GM18519 (cell line): ENCODE measurements at regions not wholly inside any gene's neighbourhood (a gene's known extent, or its start where the extent isn't known, plus 50 kb on each side); places are given as distances from the start of the nearest gene placed in this dataset.

Experiments used
- ATAC-seq: cut with Tn5 transposase; IDR thresholded peaks from one replicate; pipeline ENCODE4 v1.9.1; 2021; ENCODE audit warnings: mild to moderate bottlenecking, moderate library complexity; ENCODE audit not compliant: unreplicated experiment, low FRiP score

- ATAC-seq = no peak
Observed at GRCh38 chr7:22962775-22963350, 51.1 kb downstream of the HYCC1 start.

- ATAC-seq = no peak
Observed at GRCh38 chr7:22958742-22959141, 55.2 kb downstream of the HYCC1 start.

GRCh38 chr7:22954251-22954650, 59.7 kb downstream of the HYCC1 start:
- no peak for ATAC-seq

GRCh38 chr7:22952306-22953015, 61.5 kb downstream of the HYCC1 start:
- ATAC-seq = no peak

GRCh38 chr7:22949944-22950343, 64.0 kb downstream of the HYCC1 start:
- ATAC-seq = no peak

- no peak for ATAC-seq
Observed at GRCh38 chr7:22949221-22949620, 64.7 kb downstream of the HYCC1 start.

- ATAC-seq = no peak
Observed at GRCh38 chr7:22948770-22949169, 65.2 kb downstream of the HYCC1 start.

- ATAC-seq = no peak
Observed at GRCh38 chr7:22945584-22945983, 68.3 kb downstream of the HYCC1 start.

- ATAC-seq = no peak
Observed at GRCh38 chr7:22944510-22944909, 69.4 kb downstream of the HYCC1 start.

- no peak for ATAC-seq
Observed at GRCh38 chr7:22944022-22944421, 69.9 kb downstream of the HYCC1 start.

- no peak for ATAC-seq
Observed at GRCh38 chr7:22942191-22942590, 71.7 kb downstream of the HYCC1 start.

- no peak for ATAC-seq
Observed at GRCh38 chr7:22939842-22940241, 74.1 kb downstream of the HYCC1 start.

- no peak for ATAC-seq
Observed at GRCh38 chr7:22937946-22938345, 76.0 kb downstream of the HYCC1 start.

- ATAC-seq = no peak
Observed at GRCh38 chr7:22936246-22936645, 77.7 kb downstream of the HYCC1 start.

- no peak for ATAC-seq
Observed at GRCh38 chr7:22935269-22935668, 78.7 kb downstream of the HYCC1 start.

GRCh38 chr7:22934473-22935065, 79.4 kb downstream of the HYCC1 start:
- no peak for ATAC-seq

GRCh38 chr7:22934023-22934422, 79.9 kb downstream of the HYCC1 start:
- ATAC-seq = no peak

- no peak for ATAC-seq
Observed at GRCh38 chr7:22932896-22933295, 81.0 kb downstream of the HYCC1 start.

GRCh38 chr7:22931011-22931410, 82.9 kb downstream of the HYCC1 start:
- no peak for ATAC-seq

GRCh38 chr7:22922307-22922706, 91.6 kb downstream of the HYCC1 start:
- no peak for ATAC-seq

GRCh38 chr7:22921386-22922086, 92.4 kb downstream of the HYCC1 start:
- ATAC-seq = no peak
